Panc1 (cell line): ENCODE measurements at regions not wholly inside any gene's neighbourhood (a gene's known extent, or its start where the extent isn't known, plus 50 kb on each side); places are given as distances from the start of the nearest gene placed in this dataset.
"Not testable (repeated sequence)": the region's sequence is repeated elsewhere in the genome, so short reads cannot be mapped to it uniquely, and the experiment has no call there.

Experiments used
- ATAC-seq: fragments of 200-7000 bp; cut with Tn5 transposase; 2 replicates; pipeline ENCODE4 v1.9.1; 2020; ENCODE audit warnings: mild to moderate bottlenecking, moderate library complexity
- BruUV-seq: library from RNA; stranded (reverse); fragments of 400-500 nt; replicated peaks from 2 replicates; lab custom pipeline; 2021; lab: Mats Ljungman, UMichigan
- CTCF ChIA-PET: fragments of 300-600 bp; sonication (Branson Sonifier 250); formaldehyde crosslinking; loops from one replicate; lab custom pipeline; 2022; ENCODE audit warnings: antibody characterized with exemption; lab: Charles Lee
- POLR2A ChIA-PET: fragments of 300-600 bp; sonication (Branson Sonifier 250); formaldehyde crosslinking; loops from one replicate; lab custom pipeline; 2022; ENCODE audit warnings: antibody characterized with exemption; lab: Charles Lee
- DNase-seq: peaks from one replicate; pipeline ENCODE4 v3.0.0-alpha.2; 2010; ENCODE audit warnings: low read depth, low spot score
- H3K27ac ChIP-seq: 2 replicates; pipeline ENCODE4 v1.5.1; 2011; ENCODE audit warnings: mild to moderate bottlenecking, low read length, inconsistent platforms
- H3K27me3 ChIP-seq: fragments of 200-500 bp; sonication (Bioruptor generic); 2 replicates; pipeline ENCODE4 v1.6.0; 2014; ENCODE audit warnings: low read length, inconsistent platforms; ENCODE audit not compliant: control insufficient read depth, insufficient read depth
- H3K36me3 ChIP-seq: fragments of 200-500 bp; sonication (Bioruptor generic); 2 replicates; pipeline ENCODE4 v1.5.1; 2014; ENCODE audit warnings: inconsistent platforms, mild to moderate bottlenecking, low read length, moderate library complexity; ENCODE audit not compliant: control insufficient read depth, insufficient read depth
- H3K4me1 ChIP-seq: 2 replicates; pipeline ENCODE4 v1.5.1; 2011; ENCODE audit warnings: inconsistent platforms, mild to moderate bottlenecking, low read length, moderate library complexity; ENCODE audit not compliant: control insufficient read depth, insufficient read depth
- H3K4me3 ChIP-seq, 2 experiments: 2 replicates each; pipeline ENCODE4 v1.5.1; 2011 to 2012; ENCODE audit warnings: low read depth in 2 of 2, low read length in 2 of 2, mild to moderate bottlenecking in 2 of 2, inconsistent platforms in 1 of 2, moderate library complexity in 1 of 2
- H3K9me3 ChIP-seq: fragments of 200-500 bp; sonication (Bioruptor generic); 2 replicates; pipeline ENCODE4 v1.5.1; 2014; ENCODE audit warnings: low read depth, mild to moderate bottlenecking, inconsistent platforms, low read length, moderate library complexity; ENCODE audit not compliant: control insufficient read depth, insufficient read depth
- CTCF ChIP-seq: fragments of 450-650 bp; IDR thresholded peaks from 2 replicates; pipeline ENCODE4 v1.5.1; 2017; ENCODE audit warnings: mild to moderate bottlenecking
- POLR2AphosphoS5 ChIP-seq: IDR thresholded peaks from 2 replicates; pipeline ENCODE4 v1.6.1; 2012; ENCODE audit warnings: mild to moderate bottlenecking, low read depth, low read length, moderate library complexity
- REST ChIP-seq, 2 experiments: IDR thresholded peaks; 2 replicates each; pipeline ENCODE4 v1.6.1; 2011 to 2012; ENCODE audit warnings: low read depth in 2 of 2, control low read depth in 1 of 2, low read length in 1 of 2, mild to moderate bottlenecking in 1 of 2, moderate library complexity in 1 of 2; ENCODE audit not compliant: insufficient read depth in 1 of 2
- SIN3A ChIP-seq: IDR thresholded peaks from 2 replicates; pipeline ENCODE4 v1.6.1; 2012; ENCODE audit warnings: low read depth, mild to moderate bottlenecking, low read length, moderate library complexity, borderline replicate concordance; ENCODE audit not compliant: insufficient read depth
- TCF7L2 ChIP-seq: IDR thresholded peaks from 2 replicates; pipeline ENCODE4 v1.6.1; 2011; ENCODE audit warnings: mild to moderate bottlenecking, low read depth, low read length, inconsistent platforms
- in situ Hi-C: cut with HindIII; loops from 2 replicates; pipeline ENCODE4 v1.10.0; 2016; ENCODE audit warnings: low sequenced_read_pairs, low pct_unique_long_range_greater_than_20kb
- intact Hi-C: fragments of 100-400 bp; cut with micrococcal nuclease; formaldehyde crosslinking; loops from one replicate; pipeline ENCODE4 v1.10.0; 2022; ENCODE audit not compliant: unreplicated experiment

- DNase-seq, CTCF ChIA-PET, H3K27ac ChIP-seq, POLR2A ChIA-PET, ATAC-seq, H3K4me3 ChIP-seq, H3K4me1 ChIP-seq, in situ Hi-C loops, BruUV-seq, H3K9me3 ChIP-seq, H3K36me3 ChIP-seq, H3K27me3 ChIP-seq, intact Hi-C loops: not testable (repeated sequence)
Observed at GRCh38 chrX:128000033-128000432, 52.2 kb downstream of the ACTRT1 start.

- Histone ChIP-seq H3K4me3 (no peak overlapping the region), H3K9me3 (no peaks in the 10 kb centered on the region), H3K27me3 (no peaks in the 10 kb centered on the region), H3K27ac (no peak overlapping the region), H3K4me1 (no peaks in the 10 kb centered on the region), H3K36me3 (no peaks in the 10 kb centered on the region)
- POLR2A ChIA-PET = no interaction called here
- in situ Hi-C loops (no loop called here), intact Hi-C loops (no loop called here)
- ATAC-seq (no peak), DNase-seq (no peak)
- TF ChIP-seq CTCF = no peak
- no peak for TF ChIP-seq POLR2AphosphoS5
- no peak for TF ChIP-seq SIN3A
- TF ChIP-seq REST (IDR thresholded peaks at IDR 0.05; ENCODE audit: insufficient read depth in 1 of 2, low read depth in 2 of 2, low read length in 1 of 2) = no peak
- TF ChIP-seq TCF7L2 = no peak
- CTCF ChIA-PET = no interaction called here
- BruUV-seq = no TSS peak
Observed at GRCh38 chrX:127963696-127964095, 88.5 kb downstream of the ACTRT1 start.

- no peak overlapping the region for H3K27ac ChIP-seq
- in situ Hi-C loops = no loop called here
- H3K36me3 ChIP-seq = no peaks in the 10 kb centered on the region
- no peak for DNase-seq
- no TSS peak for BruUV-seq
- no peaks in the 10 kb centered on the region for H3K9me3 ChIP-seq
- H3K27me3 ChIP-seq = no peaks in the 10 kb centered on the region
- TF ChIP-seq REST (IDR thresholded peaks at IDR 0.05; ENCODE audit: insufficient read depth in 1 of 2, low read depth in 2 of 2, low read length in 1 of 2) = no peak
- CTCF ChIA-PET = no interaction called here
- ATAC-seq = no peak
- H3K4me3 ChIP-seq = no peak overlapping the region
- intact Hi-C loops = no loop called here
- POLR2A ChIA-PET = no interaction called here
- H3K4me1 ChIP-seq = no peaks in the 10 kb centered on the region
Observed at GRCh38 chrX:127947450-127947849, 104.8 kb downstream of the ACTRT1 start.
